ENCODE measurements at regions not wholly inside any gene's neighbourhood (a gene's known extent, or its start where the extent isn't known, plus 50 kb on each side); places are given as distances from the start of the nearest gene placed in this dataset.

DNA sequence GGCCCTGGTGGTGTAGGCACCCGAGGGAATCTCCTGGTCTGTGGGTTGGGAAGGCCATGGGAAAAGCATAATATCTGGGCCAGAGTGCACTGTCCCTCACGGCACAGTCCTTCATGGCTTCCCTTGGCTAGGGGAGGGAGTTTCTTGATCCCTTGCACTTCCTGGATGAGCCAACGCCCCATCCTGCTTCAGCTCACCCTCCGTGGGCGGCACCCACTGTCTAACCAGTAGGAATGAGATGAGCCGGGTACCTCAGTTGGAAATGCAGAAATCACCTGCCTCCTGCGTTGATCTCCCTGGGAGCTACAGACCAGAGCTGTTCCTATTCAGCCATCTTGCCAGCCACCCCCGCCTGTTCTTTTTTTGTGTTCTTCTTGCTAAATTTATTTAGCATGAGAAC is 134.4 kb downstream of the LEPR start:
- H3K4me2 ChIP-seq (ENCODE audit: low read length), result no peak overlapping the region
- H2BK15ac ChIP-seq (replicated peaks; ENCODE audit: low read depth), result no peak overlapping the region
- H3K4me1 ChIP-seq (ENCODE audit: control insufficient read depth, low read depth, low read length), result no peaks in the 10 kb centered on the region
- H3K36me3 ChIP-seq (ENCODE audit: control insufficient read depth, insufficient read depth, low read length), result no peaks in the 10 kb centered on the region
- H3K4ac ChIP-seq (ENCODE audit: low read depth, low read length), result no peak overlapping the region
- H3K79me1 ChIP-seq (ENCODE audit: low read length), result no peaks in the 10 kb centered on the region
- H4K8ac ChIP-seq (ENCODE audit: low read depth, low read length), result no peak overlapping the region
- no CpG with 5 or more reads among the region's 8 CpGs for WGBS (ENCODE audit: extremely low coverage, insufficient coverage, low lambda C conversion rate)
- H3K4me3 ChIP-seq (ENCODE audit: low read length), result no peak overlapping the region
- H4K5ac ChIP-seq (ENCODE audit: low read length), result no peak overlapping the region
- H3K23ac ChIP-seq (ENCODE audit: low read length), result no peak overlapping the region
- no peak overlapping the region for H3K18ac ChIP-seq (ENCODE audit: low read length)
- no peak overlapping the region for H3K56ac ChIP-seq (ENCODE audit: low read length)
- no peak overlapping the region for H2BK120ac ChIP-seq (ENCODE audit: low read depth, low read length)
- H2AK5ac ChIP-seq (ENCODE audit: low read length), result no peak overlapping the region
- no peaks in the 10 kb centered on the region for H3K79me2 ChIP-seq (ENCODE audit: control insufficient read depth, insufficient read depth, low read length)
- H3K27ac ChIP-seq (ENCODE audit: low read depth, low read length), result no peak overlapping the region
- H2BK5ac ChIP-seq (ENCODE audit: low read length), result no peak overlapping the region
- no peak overlapping the region for H3K9ac ChIP-seq (ENCODE audit: low read length)
- H3K27me3 ChIP-seq (ENCODE audit: insufficient read depth, low read length, poor library complexity), result no peaks in the 10 kb centered on the region
- no peak for DNase-seq

DNA sequence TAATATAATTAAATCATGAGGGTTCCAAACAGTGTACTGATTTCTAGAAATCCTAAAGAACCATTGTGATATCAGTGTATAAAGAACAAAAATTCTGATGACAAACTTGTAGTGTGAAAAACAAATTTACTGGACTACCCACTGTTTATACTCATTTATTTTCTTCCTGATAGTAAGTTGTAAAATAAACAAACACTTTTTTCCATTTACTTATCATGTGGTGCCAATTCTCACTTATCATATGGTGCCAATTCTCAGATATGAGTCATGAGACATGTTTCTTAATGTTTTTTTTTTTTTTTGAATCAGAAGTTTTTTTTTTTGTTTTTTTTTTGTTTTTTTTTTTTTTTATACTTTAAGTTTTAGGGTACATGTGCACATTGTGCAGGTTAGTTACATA is 137.7 kb downstream of the LEPR start:
- Histone ChIP-seq H2AK5ac (ENCODE audit: low read length) (no peak overlapping the region), H2BK5ac (ENCODE audit: low read length) (no peak overlapping the region), H4K8ac (ENCODE audit: low read depth, low read length) (no peak overlapping the region), H3K79me2 (ENCODE audit: control insufficient read depth, insufficient read depth, low read length) (no peaks in the 10 kb centered on the region), H3K4ac (ENCODE audit: low read depth, low read length) (no peak overlapping the region), H2BK120ac (ENCODE audit: low read depth, low read length) (no peak overlapping the region), H3K4me1 (ENCODE audit: control insufficient read depth, low read depth, low read length) (no peaks in the 10 kb centered on the region), H3K79me1 (ENCODE audit: low read length) (no peaks in the 10 kb centered on the region), H3K9ac (ENCODE audit: low read length) (no peak overlapping the region), H3K27ac (ENCODE audit: low read depth, low read length) (no peak overlapping the region), H3K27me3 (ENCODE audit: insufficient read depth, low read length, poor library complexity) (no peaks in the 10 kb centered on the region), H3K23ac (ENCODE audit: low read length) (no peak overlapping the region), H3K4me3 (ENCODE audit: low read length) (no peak overlapping the region), H3K56ac (ENCODE audit: low read length) (no peak overlapping the region), H2BK15ac (replicated peaks; ENCODE audit: low read depth) (no peak overlapping the region), H3K4me2 (ENCODE audit: low read length) (no peak overlapping the region), H3K36me3 (ENCODE audit: control insufficient read depth, insufficient read depth, low read length) (no peaks in the 10 kb centered on the region), H3K18ac (ENCODE audit: low read length) (no peak overlapping the region), H4K5ac (ENCODE audit: low read length) (no peak overlapping the region)
- DNase-seq, result no peak

DNA sequence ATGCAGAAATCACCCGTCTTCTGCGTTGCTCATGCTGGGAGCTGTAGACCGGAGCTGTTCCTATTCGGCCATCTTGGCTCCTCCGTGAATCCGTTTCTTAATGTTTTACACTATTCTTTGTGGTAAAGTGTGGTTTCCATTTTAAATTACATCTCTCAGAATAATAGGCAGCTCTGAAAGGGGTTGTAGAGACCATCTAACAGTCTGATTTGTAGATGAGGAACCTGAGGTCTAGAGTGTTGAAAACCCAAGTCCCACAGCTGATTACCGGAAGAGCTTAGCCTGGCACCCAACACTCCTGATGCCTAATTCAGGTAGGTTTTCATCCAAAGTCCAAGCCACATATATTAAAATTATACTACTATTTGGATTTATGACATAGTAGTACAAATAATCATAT is 144.0 kb downstream of the LEPR start:
- no peak overlapping the region for H3K4ac ChIP-seq (ENCODE audit: low read depth, low read length)
- no peak overlapping the region for H3K56ac ChIP-seq (ENCODE audit: low read length)
- H3K4me1 ChIP-seq (ENCODE audit: control insufficient read depth, low read depth, low read length), result no peaks in the 10 kb centered on the region
- H3K4me3 ChIP-seq (ENCODE audit: low read length), result no peak overlapping the region
- no peaks in the 10 kb centered on the region for H3K79me2 ChIP-seq (ENCODE audit: control insufficient read depth, insufficient read depth, low read length)
- H3K36me3 ChIP-seq (ENCODE audit: control insufficient read depth, insufficient read depth, low read length), result no peaks in the 10 kb centered on the region
- WGBS (ENCODE audit: extremely low coverage, insufficient coverage, low lambda C conversion rate), result no CpG with 5 or more reads among the region's 7 CpGs
- no peak overlapping the region for H2BK120ac ChIP-seq (ENCODE audit: low read depth, low read length)
- no peak overlapping the region for H2BK5ac ChIP-seq (ENCODE audit: low read length)
- no peaks in the 10 kb centered on the region for H3K27me3 ChIP-seq (ENCODE audit: insufficient read depth, low read length, poor library complexity)
- H3K18ac ChIP-seq (ENCODE audit: low read length), result no peak overlapping the region
- no peak overlapping the region for H4K5ac ChIP-seq (ENCODE audit: low read length)
- no peak overlapping the region for H2AK5ac ChIP-seq (ENCODE audit: low read length)
- no peak overlapping the region for H2BK15ac ChIP-seq (replicated peaks; ENCODE audit: low read depth)
- H3K23ac ChIP-seq (ENCODE audit: low read length), result no peak overlapping the region
- DNase-seq, result no peak
- no peak overlapping the region for H3K9ac ChIP-seq (ENCODE audit: low read length)
- H4K8ac ChIP-seq (ENCODE audit: low read depth, low read length), result no peak overlapping the region
- H3K27ac ChIP-seq (ENCODE audit: low read depth, low read length), result no peak overlapping the region
- no peaks in the 10 kb centered on the region for H3K79me1 ChIP-seq (ENCODE audit: low read length)
- H3K4me2 ChIP-seq (ENCODE audit: low read length), result no peak overlapping the region

DNA sequence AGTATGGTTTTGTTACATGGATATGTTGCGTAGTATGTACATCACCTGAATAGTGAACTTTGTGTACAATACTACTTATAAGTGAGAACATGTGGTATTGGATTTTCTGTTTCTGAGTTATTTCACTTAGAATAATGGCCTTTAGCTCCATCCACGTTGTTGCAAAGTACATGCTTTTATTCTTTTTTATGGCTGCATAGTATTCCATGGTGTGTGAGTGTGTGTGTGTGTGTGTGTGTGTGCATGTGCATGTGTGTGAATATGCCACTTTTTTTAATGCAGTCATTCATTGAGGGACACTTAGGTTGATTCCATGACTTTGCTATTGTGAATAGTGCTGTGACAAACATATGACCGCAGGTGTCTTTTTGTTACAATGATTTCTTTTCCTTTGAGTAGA is 147.8 kb downstream of the LEPR start:
- Histone ChIP-seq H3K4me1 (ENCODE audit: control insufficient read depth, low read depth, low read length) (no peaks in the 10 kb centered on the region), H4K5ac (ENCODE audit: low read length) (no peak overlapping the region), H3K79me2 (ENCODE audit: control insufficient read depth, insufficient read depth, low read length) (no peaks in the 10 kb centered on the region), H3K79me1 (ENCODE audit: low read length) (no peaks in the 10 kb centered on the region), H3K23ac (ENCODE audit: low read length) (no peak overlapping the region), H3K4me2 (ENCODE audit: low read length) (no peak overlapping the region), H3K9ac (ENCODE audit: low read length) (no peak overlapping the region), H2BK15ac (replicated peaks; ENCODE audit: low read depth) (no peak overlapping the region), H3K27ac (ENCODE audit: low read depth, low read length) (no peak overlapping the region), H3K56ac (ENCODE audit: low read length) (no peak overlapping the region), H3K18ac (ENCODE audit: low read length) (no peak overlapping the region), H3K27me3 (ENCODE audit: insufficient read depth, low read length, poor library complexity) (no peaks in the 10 kb centered on the region), H4K8ac (ENCODE audit: low read depth, low read length) (no peak overlapping the region), H2AK5ac (ENCODE audit: low read length) (no peak overlapping the region), H3K36me3 (ENCODE audit: control insufficient read depth, insufficient read depth, low read length) (no peaks in the 10 kb centered on the region), H2BK5ac (ENCODE audit: low read length) (no peak overlapping the region), H2BK120ac (ENCODE audit: low read depth, low read length) (no peak overlapping the region), H3K4ac (ENCODE audit: low read depth, low read length) (no peak overlapping the region), H3K4me3 (ENCODE audit: low read length) (no peak overlapping the region)
- WGBS (ENCODE audit: extremely low coverage, insufficient coverage, low lambda C conversion rate), result no CpG with 5 or more reads among the region's 3 CpGs
- DNase-seq, result no peak

DNA sequence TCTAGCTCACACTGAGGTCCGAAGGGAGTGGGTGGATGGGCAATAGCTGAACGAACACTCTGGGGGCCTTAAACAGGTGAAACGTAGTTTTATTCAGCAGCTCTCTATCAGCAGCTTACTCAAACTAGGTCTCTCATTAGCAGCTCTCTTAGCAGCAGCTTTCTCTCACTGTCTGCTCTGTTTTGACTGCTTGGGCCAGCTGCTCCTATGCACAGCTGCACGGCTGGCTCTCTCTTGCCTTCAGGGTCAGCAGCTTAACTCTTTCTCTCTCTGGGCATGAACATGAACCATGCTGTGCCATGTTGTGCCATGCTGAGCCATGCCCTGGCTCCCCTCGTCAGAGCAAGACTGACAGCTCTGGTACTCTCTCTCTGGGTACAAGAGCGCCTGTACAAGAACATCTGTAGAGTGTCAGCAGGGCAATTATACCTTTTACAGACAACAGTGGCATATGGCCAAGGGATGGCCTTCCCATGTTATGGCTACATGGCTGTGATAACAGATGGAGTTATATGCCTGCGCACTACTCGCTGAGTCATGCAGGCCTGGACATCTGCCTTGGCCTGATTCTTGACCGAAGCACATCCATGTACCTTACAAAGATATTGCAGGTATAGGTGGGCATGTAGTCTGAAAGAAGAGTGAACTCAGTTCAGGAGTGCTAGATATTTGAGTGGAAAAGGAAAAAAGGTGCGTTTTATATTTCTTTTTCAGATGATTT is 152.4 kb downstream of the LEPR start:
- Histone ChIP-seq H3K27me3 (ENCODE audit: insufficient read depth, low read length, poor library complexity) (no peaks in the 10 kb centered on the region), H3K4ac (ENCODE audit: low read depth, low read length) (no peak overlapping the region), H3K56ac (ENCODE audit: low read length) (no peak overlapping the region), H3K23ac (ENCODE audit: low read length) (no peak overlapping the region), H2BK120ac (ENCODE audit: low read depth, low read length) (no peak overlapping the region), H3K79me2 (ENCODE audit: control insufficient read depth, insufficient read depth, low read length) (no peaks in the 10 kb centered on the region), H2BK15ac (replicated peaks; ENCODE audit: low read depth) (no peak overlapping the region), H3K18ac (ENCODE audit: low read length) (no peak overlapping the region), H3K4me2 (ENCODE audit: low read length) (no peak overlapping the region), H3K27ac (ENCODE audit: low read depth, low read length) (no peak overlapping the region), H4K5ac (ENCODE audit: low read length) (no peak overlapping the region), H2BK5ac (ENCODE audit: low read length) (no peak overlapping the region), H3K9ac (ENCODE audit: low read length) (no peak overlapping the region), H2AK5ac (ENCODE audit: low read length) (no peak overlapping the region), H3K4me3 (ENCODE audit: low read length) (no peak overlapping the region), H3K79me1 (ENCODE audit: low read length) (no peaks in the 10 kb centered on the region), H3K36me3 (ENCODE audit: control insufficient read depth, insufficient read depth, low read length) (no peaks in the 10 kb centered on the region), H4K8ac (ENCODE audit: low read depth, low read length) (no peak overlapping the region), H3K4me1 (ENCODE audit: control insufficient read depth, low read depth, low read length) (no peaks in the 10 kb centered on the region)
- no peak for DNase-seq
- 100% methylated on average over 1 of the region's 10 CpGs for WGBS (ENCODE audit: extremely low coverage, insufficient coverage, low lambda C conversion rate)

DNA sequence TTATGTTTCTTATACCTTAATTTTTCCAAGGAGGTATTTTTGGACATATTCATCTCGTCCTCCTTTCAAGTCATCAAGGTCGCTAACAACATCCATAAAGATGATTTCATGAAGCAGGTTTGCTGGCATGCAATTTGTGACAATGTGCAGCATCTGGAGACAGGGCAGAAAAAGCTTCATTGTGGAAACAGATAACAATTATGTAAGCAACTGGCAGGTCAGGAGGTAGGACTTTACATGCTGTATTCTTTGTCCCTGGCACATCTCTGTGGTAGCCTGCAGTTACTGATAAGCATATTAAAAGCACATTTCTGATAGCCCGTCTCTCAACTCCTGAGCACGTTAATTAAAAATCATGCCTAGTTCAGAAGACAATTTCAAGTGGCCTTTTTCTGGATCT is 156.8 kb downstream of the LEPR start:
- no peak overlapping the region for H3K18ac ChIP-seq (ENCODE audit: low read length)
- no peak overlapping the region for H4K8ac ChIP-seq (ENCODE audit: low read depth, low read length)
- no peak overlapping the region for H3K4ac ChIP-seq (ENCODE audit: low read depth, low read length)
- H3K4me1 ChIP-seq (ENCODE audit: control insufficient read depth, low read depth, low read length), result no peaks in the 10 kb centered on the region
- H3K36me3 ChIP-seq (ENCODE audit: control insufficient read depth, insufficient read depth, low read length), result no peaks in the 10 kb centered on the region
- no peak overlapping the region for H3K4me2 ChIP-seq (ENCODE audit: low read length)
- no peak overlapping the region for H3K9ac ChIP-seq (ENCODE audit: low read length)
- H3K23ac ChIP-seq (ENCODE audit: low read length), result no peak overlapping the region
- H4K5ac ChIP-seq (ENCODE audit: low read length), result no peak overlapping the region
- H3K27ac ChIP-seq (ENCODE audit: low read depth, low read length), result no peak overlapping the region
- no peak overlapping the region for H2AK5ac ChIP-seq (ENCODE audit: low read length)
- H2BK120ac ChIP-seq (ENCODE audit: low read depth, low read length), result no peak overlapping the region
- H3K27me3 ChIP-seq (ENCODE audit: insufficient read depth, low read length, poor library complexity), result no peaks in the 10 kb centered on the region
- no peaks in the 10 kb centered on the region for H3K79me2 ChIP-seq (ENCODE audit: control insufficient read depth, insufficient read depth, low read length)
- H2BK15ac ChIP-seq (replicated peaks; ENCODE audit: low read depth), result no peak overlapping the region
- no peak overlapping the region for H3K56ac ChIP-seq (ENCODE audit: low read length)
- no peak overlapping the region for H3K4me3 ChIP-seq (ENCODE audit: low read length)
- no CpG with 5 or more reads among the region's 4 CpGs for WGBS (ENCODE audit: extremely low coverage, insufficient coverage, low lambda C conversion rate)
- no peaks in the 10 kb centered on the region for H3K79me1 ChIP-seq (ENCODE audit: low read length)
- no peak overlapping the region for H2BK5ac ChIP-seq (ENCODE audit: low read length)
- DNase-seq, result no peak
